ENCODE measurements at regions not wholly inside any gene's neighbourhood (a gene's known extent, or its start where the extent isn't known, plus 50 kb on each side); places are given as distances from the start of the nearest gene placed in this dataset.
A peak's percentile ranks its signal among the peaks of the same experiment; 100 is the strongest.
"Not testable (repeated sequence)": the region's sequence is repeated elsewhere in the genome, so short reads cannot be mapped to it uniquely, and the experiment has no call there.

- no peak overlapping the region for H3K4me3 ChIP-seq (ENCODE audit: low read length)
- H3K9ac ChIP-seq (ENCODE audit: low read length), result no peak overlapping the region
- H3K4me1 ChIP-seq (ENCODE audit: low read length), result no peaks in the 10 kb centered on the region
- H3K27me3 ChIP-seq (ENCODE audit: low read depth, low read length), result no peaks in the 10 kb centered on the region
- H3K4me2 ChIP-seq (ENCODE audit: low read length), result no peak overlapping the region
- H4K20me1 ChIP-seq (ENCODE audit: insufficient read depth, low read length), result no peaks in the 10 kb centered on the region
- H2AFZ ChIP-seq (ENCODE audit: low read depth, low read length), result no peak overlapping the region
- TF ChIP-seq CTCF (IDR thresholded peaks at IDR 0.05; ENCODE audit: low read depth, low read length) (no peak), EZH2phosphoT487 (IDR thresholded peaks at IDR 0.05; ENCODE audit: low read depth) (no peak)
- H3K36me3 ChIP-seq (replicated peaks; ENCODE audit: low read depth, low read length), result no peaks in the 10 kb centered on the region
- no peak overlapping the region for H3K27ac ChIP-seq (ENCODE audit: low read length)
- no peaks in the 10 kb centered on the region for H3K9me3 ChIP-seq (ENCODE audit: insufficient read depth, low read length)
- no peaks in the 10 kb centered on the region for H3K79me2 ChIP-seq (ENCODE audit: low read length)
Observed at GRCh38 chrX:447052-447451, 60.3 kb upstream of the PPP2R3B start.

GRCh38 chrX:451750-452149 lies 65.0 kb upstream of the PPP2R3B start:
- H3K27ac ChIP-seq (ENCODE audit: low read length), result not testable (repeated sequence)

GRCh38 chrX:452598-452997 lies 65.9 kb upstream of the PPP2R3B start:
- no peak overlapping the region for H3K27ac ChIP-seq (ENCODE audit: low read length)
- no peaks in the 10 kb centered on the region for H3K27me3 ChIP-seq (ENCODE audit: low read depth, low read length)
- no peaks in the 10 kb centered on the region for H3K79me2 ChIP-seq (ENCODE audit: low read length)
- H3K36me3 ChIP-seq (replicated peaks; ENCODE audit: low read depth, low read length), result no peaks in the 10 kb centered on the region
- H3K9me3 ChIP-seq (ENCODE audit: insufficient read depth, low read length), result no peaks in the 10 kb centered on the region
- no peaks in the 10 kb centered on the region for H4K20me1 ChIP-seq (ENCODE audit: insufficient read depth, low read length)
- H3K4me1 ChIP-seq (ENCODE audit: low read length), result no peaks in the 10 kb centered on the region
- no peak overlapping the region for H2AFZ ChIP-seq (ENCODE audit: low read depth, low read length)
- H3K4me3 ChIP-seq (ENCODE audit: low read length), result no peak overlapping the region
- TF ChIP-seq EZH2phosphoT487 (IDR thresholded peaks at IDR 0.05; ENCODE audit: low read depth) (no peak), CTCF (IDR thresholded peaks at IDR 0.05; ENCODE audit: low read depth, low read length) (no peak)
- H3K9ac ChIP-seq (ENCODE audit: low read length), result no peak overlapping the region
- H3K4me2 ChIP-seq (ENCODE audit: low read length), result no peak overlapping the region

More at GRCh38 chrX:451750-452149, 65.0 kb upstream of the PPP2R3B start:
- H3K4me2 ChIP-seq (ENCODE audit: low read length); H3K27me3 ChIP-seq (ENCODE audit: low read depth, low read length); H3K79me2 ChIP-seq (ENCODE audit: low read length); H3K4me1 ChIP-seq (ENCODE audit: low read length); H3K4me3 ChIP-seq (ENCODE audit: low read length); H3K36me3 ChIP-seq (replicated peaks; ENCODE audit: low read depth, low read length); H3K9me3 ChIP-seq (ENCODE audit: insufficient read depth, low read length); H4K20me1 ChIP-seq (ENCODE audit: insufficient read depth, low read length); H2AFZ ChIP-seq (ENCODE audit: low read depth, low read length); H3K9ac ChIP-seq (ENCODE audit: low read length): not testable (repeated sequence)
- TF ChIP-seq CTCF (IDR thresholded peaks at IDR 0.05; ENCODE audit: low read depth, low read length), result peak; percentile 30

- H3K9ac ChIP-seq (ENCODE audit: low read length); H3K4me1 ChIP-seq (ENCODE audit: low read length); H3K27me3 ChIP-seq (ENCODE audit: low read depth, low read length); H3K36me3 ChIP-seq (replicated peaks; ENCODE audit: low read depth, low read length); H3K27ac ChIP-seq (ENCODE audit: low read length); H2AFZ ChIP-seq (ENCODE audit: low read depth, low read length); H3K4me2 ChIP-seq (ENCODE audit: low read length); H3K9me3 ChIP-seq (ENCODE audit: insufficient read depth, low read length); H4K20me1 ChIP-seq (ENCODE audit: insufficient read depth, low read length); H3K4me3 ChIP-seq (ENCODE audit: low read length); H3K79me2 ChIP-seq (ENCODE audit: low read length): not testable (repeated sequence)
Observed at GRCh38 chrX:454514-454913, 67.8 kb upstream of the PPP2R3B start.

GRCh38 chrX:455199-455598 lies 68.5 kb upstream of the PPP2R3B start:
- H4K20me1 ChIP-seq (ENCODE audit: insufficient read depth, low read length), result no peaks in the 10 kb centered on the region
- no peak overlapping the region for H2AFZ ChIP-seq (ENCODE audit: low read depth, low read length)
- no peak overlapping the region for H3K4me3 ChIP-seq (ENCODE audit: low read length)
- no peak overlapping the region for H3K9ac ChIP-seq (ENCODE audit: low read length)
- no peak overlapping the region for H3K27ac ChIP-seq (ENCODE audit: low read length)
- TF ChIP-seq EZH2phosphoT487 (IDR thresholded peaks at IDR 0.05; ENCODE audit: low read depth) (no peak), CTCF (IDR thresholded peaks at IDR 0.05; ENCODE audit: low read depth, low read length) (no peak)
- H3K79me2 ChIP-seq (ENCODE audit: low read length), result no peaks in the 10 kb centered on the region
- no peaks in the 10 kb centered on the region for H3K27me3 ChIP-seq (ENCODE audit: low read depth, low read length)
- no peaks in the 10 kb centered on the region for H3K4me1 ChIP-seq (ENCODE audit: low read length)
- H3K36me3 ChIP-seq (replicated peaks; ENCODE audit: low read depth, low read length), result no peaks in the 10 kb centered on the region
- H3K9me3 ChIP-seq (ENCODE audit: insufficient read depth, low read length), result no peaks in the 10 kb centered on the region
- no peak overlapping the region for H3K4me2 ChIP-seq (ENCODE audit: low read length)
